ENCODE measurements at regions not wholly inside any gene's neighbourhood (a gene's known extent, or its start where the extent isn't known, plus 50 kb on each side); places are given as distances from the start of the nearest gene placed in this dataset.
"Not testable (repeated sequence)": the region's sequence is repeated elsewhere in the genome, so short reads cannot be mapped to it uniquely, and the experiment has no call there.

- no peak for DNase-seq
Observed at GRCh38 chr6:10343320-10343719, 71.6 kb downstream of the TFAP2A start.

GRCh38 chr6:10341605-10342004, 73.3 kb downstream of the TFAP2A start:
- DNase-seq: no peak

- no peak for DNase-seq
Observed at GRCh38 chr6:10338151-10338550, 76.7 kb downstream of the TFAP2A start.

GRCh38 chr6:10337376-10337775, 77.5 kb downstream of the TFAP2A start:
- not testable (repeated sequence) for DNase-seq

- DNase-seq: no peak
Observed at GRCh38 chr6:10332111-10332510, 82.8 kb downstream of the TFAP2A start.

GRCh38 chr6:10331334-10331968, 83.4 kb downstream of the TFAP2A start:
- DNase-seq: no peak

- no peak for DNase-seq
Observed at GRCh38 chr6:10330515-10330914, 84.4 kb downstream of the TFAP2A start.

- no peak for DNase-seq
Observed at GRCh38 chr6:10323018-10323417, 91.9 kb downstream of the TFAP2A start.

GRCh38 chr6:10320291-10320690, 94.6 kb downstream of the TFAP2A start:
- no peak for DNase-seq

GRCh38 chr6:10316373-10316721, 98.5 kb downstream of the TFAP2A start:
- DNase-seq: no peak

- no peak for DNase-seq
Observed at GRCh38 chr6:10315658-10316372, 99.1 kb downstream of the TFAP2A start.

- no peak for DNase-seq
Observed at GRCh38 chr6:10315034-10315433, 99.8 kb downstream of the TFAP2A start.

- DNase-seq: no peak
Observed at GRCh38 chr6:10314163-10314955, 100.5 kb downstream of the TFAP2A start.

GRCh38 chr6:10313799-10314162, 101.1 kb downstream of the TFAP2A start:
- no peak for DNase-seq

- DNase-seq: no peak
Observed at GRCh38 chr6:10312445-10312844, 102.4 kb downstream of the TFAP2A start.

- not testable (repeated sequence) for DNase-seq
Observed at GRCh38 chr6:10311546-10312405, 103.1 kb downstream of the TFAP2A start.

GRCh38 chr6:10310826-10311225, 104.0 kb downstream of the TFAP2A start:
- no peak for DNase-seq

GRCh38 chr6:10310330-10310653, 104.6 kb downstream of the TFAP2A start:
- DNase-seq: no peak

- DNase-seq: no peak
Observed at GRCh38 chr6:10309457-10310329, 105.2 kb downstream of the TFAP2A start.

- DNase-seq: no peak
Observed at GRCh38 chr6:10307476-10307875, 107.4 kb downstream of the TFAP2A start.

- DNase-seq: no peak
Observed at GRCh38 chr6:10307028-10307427, 107.8 kb downstream of the TFAP2A start.

GRCh38 chr6:10305790-10306415, 109.0 kb downstream of the TFAP2A start:
- no peak for DNase-seq

All from DMS79 treated with DMSO at 0.1 percent for 48 hours (cell line).